CD14-positive monocyte (primary cell): ENCODE measurements at regions not wholly inside any gene's neighbourhood (a gene's known extent, or its start where the extent isn't known, plus 50 kb on each side); places are given as distances from the start of the nearest gene placed in this dataset.

Source experiments
- DNase-seq, 3 donors: peaks; one replicate each; pipeline ENCODE4 v3.0.0-alpha.2; 2011 to 2022
- H2AFZ ChIP-seq: 2 replicates; pipeline ENCODE4 v1.6.0; 2012; ENCODE audit warnings: mild to moderate bottlenecking, low read depth, low read length, inconsistent platforms; ENCODE audit not compliant: insufficient read depth, poor library complexity, severe bottlenecking
- H3K27ac ChIP-seq, 2 donors: 1 replicate in 1 of 2; 2 replicates in 1 of 2; pipeline ENCODE4 v1.5.1; 2012 to 2013; ENCODE audit warnings: low read length in 2 of 2, control low read depth in 1 of 2, inconsistent platforms in 1 of 2, low read depth in 1 of 2, mild to moderate bottlenecking in 1 of 2
- H3K27me3 ChIP-seq, 2 donors: one replicate each; pipeline versions ENCODE4 v1.6.0 to v1.6.1; 2011 to 2013; ENCODE audit warnings: low read length in 2 of 2; ENCODE audit not compliant: control insufficient read depth in 2 of 2, insufficient read depth in 2 of 2
- H3K36me3 ChIP-seq, 2 donors: replicated peaks in 1 of 2; 1 replicate in 1 of 2; 2 replicates in 1 of 2; pipeline versions ENCODE4 v1.5.1 to v1.6.1; 2012 to 2013; ENCODE audit warnings: low read length in 2 of 2, control low read depth in 1 of 2, inconsistent platforms in 1 of 2, mild to moderate bottlenecking in 1 of 2; ENCODE audit not compliant: insufficient read depth in 2 of 2, control insufficient read depth in 1 of 2
- H3K4me1 ChIP-seq, 2 donors: 1 replicate in 1 of 2; 2 replicates in 1 of 2; pipeline versions ENCODE4 v1.5.1 to v1.6.1; 2012 to 2013; ENCODE audit warnings: low read length in 2 of 2, control low read depth in 1 of 2, inconsistent platforms in 1 of 2, mild to moderate bottlenecking in 1 of 2, moderate library complexity in 1 of 2; ENCODE audit not compliant: insufficient read depth in 2 of 2, control insufficient read depth in 1 of 2
- H3K4me2 ChIP-seq: replicated peaks from 2 replicates; pipeline ENCODE3; 2012; ENCODE audit warnings: low read length, moderate library complexity, mild to moderate bottlenecking; ENCODE audit not compliant: poor library complexity, severe bottlenecking; ENCODE audit errors: extremely low read depth
- H3K4me3 ChIP-seq, 3 experiments: fragments of 200-600 bp in 1 of 3; sonication (generic) in 1 of 3; replicated peaks in 1 of 3; 1 replicate in 2 of 3; 2 replicates in 1 of 3; pipeline ENCODE4 v1.5.1; 2011 to 2013; ENCODE audit warnings: low read length in 3 of 3, mild to moderate bottlenecking in 3 of 3, control low read depth in 2 of 3, low read depth in 2 of 3, inconsistent platforms in 1 of 3, moderate library complexity in 1 of 3
- H3K79me2 ChIP-seq: 2 replicates; pipeline ENCODE4 v1.6.0; 2012; ENCODE audit warnings: mild to moderate bottlenecking, control low read depth, inconsistent platforms, low read length, moderate library complexity; ENCODE audit not compliant: insufficient read depth
- H3K9ac ChIP-seq: 2 replicates; pipeline ENCODE4 v1.6.0; 2017; ENCODE audit warnings: low read length, mild to moderate bottlenecking; ENCODE audit not compliant: insufficient read depth, poor library complexity, severe bottlenecking
- H3K9me3 ChIP-seq, 2 donors: replicated peaks in 1 of 2; 1 replicate in 1 of 2; 2 replicates in 1 of 2; pipeline versions ENCODE4 v1.5.1 to v1.6.1; 2012 to 2013; ENCODE audit warnings: low read length in 2 of 2, control low read depth in 1 of 2; ENCODE audit not compliant: control insufficient read depth in 1 of 2, insufficient read depth in 1 of 2
- H4K20me1 ChIP-seq: 2 replicates; pipeline ENCODE4 v1.6.0; 2012; ENCODE audit warnings: mild to moderate bottlenecking, low read length, control low read depth, moderate library complexity; ENCODE audit not compliant: insufficient read depth
- H3K27ac Mint-ChIP-seq, 7 donors: one replicate each; pipeline ENCODE4 v1.8.0; 2020; ENCODE audit warnings: mild to moderate bottlenecking in 7 of 7, mixed read lengths in 7 of 7, moderate library complexity in 6 of 7, inconsistent platforms in 2 of 7
- H3K27me3 Mint-ChIP-seq, 3 donors: one replicate each; pipeline ENCODE4 v1.8.0; 2021 to 2022; ENCODE audit warnings: low read depth in 3 of 3, mild to moderate bottlenecking in 3 of 3, mixed read lengths in 3 of 3, moderate library complexity in 3 of 3, inconsistent platforms in 1 of 3
- H3K36me3 Mint-ChIP-seq, 2 donors: one replicate each; pipeline ENCODE4 v1.8.0; 2020; ENCODE audit warnings: mixed read lengths in 2 of 2, inconsistent platforms in 1 of 2, mild to moderate bottlenecking in 1 of 2
- H3K4me1 Mint-ChIP-seq: one replicate; pipeline ENCODE4 v1.8.0; 2020; ENCODE audit warnings: mild to moderate bottlenecking, mixed read lengths
- H3K4me3 Mint-ChIP-seq, 2 donors: one replicate each; pipeline ENCODE4 v1.8.0; 2020; ENCODE audit warnings: mild to moderate bottlenecking in 2 of 2, mixed read lengths in 2 of 2, moderate library complexity in 1 of 2
- H3K9me3 Mint-ChIP-seq, 7 donors: one replicate each; pipeline ENCODE4 v1.8.0; 2020 to 2022; ENCODE audit warnings: mixed read lengths in 7 of 7, mild to moderate bottlenecking in 6 of 7, moderate library complexity in 6 of 7, inconsistent platforms in 2 of 7
- CTCF ChIP-seq: fragments of 200-600 bp; IDR thresholded peaks from one replicate; pipeline ENCODE4 v1.8.0; 2022; ENCODE audit warnings: antibody characterized with exemption, mild to moderate bottlenecking
- WGBS: methylation state at CpG from one replicate; pipeline ENCODE4 v1.1.5; 2013; ENCODE audit warnings: missing lambda C conversion rate; ENCODE audit not compliant: insufficient coverage; 5-methylcytosine and 5-hydroxymethylcytosine counted together
- intact Hi-C, 2 donors: fragments of 100-400 bp; cut with micrococcal nuclease; formaldehyde crosslinking; loops; one replicate each; pipeline versions ENCODE4 v1.15.0 to v1.15.1; 2023

GRCh38 chr14:71613168-71613567 is 319.1 kb upstream of the RGS6 start:
- Mint-ChIP-seq H3K27ac (no peak overlapping the region), H3K9me3 (no peaks in the 10 kb centered on the region), H3K27me3 (no peaks in the 10 kb centered on the region), H3K4me1 (peaks cover 6% of the 10 kb centered on the region), H3K36me3 (peaks cover 4 to 12% of the 10 kb centered on the region in 2 donors), H3K4me3 (no peak overlapping the region)
- no peak overlapping the region for H3K27ac ChIP-seq
- no peak overlapping the region for H3K4me3 ChIP-seq
- no peaks in the 10 kb centered on the region for H3K4me1 ChIP-seq
- H3K27me3 ChIP-seq = no peaks in the 10 kb centered on the region
- H3K36me3 ChIP-seq = peaks cover 0 to 5% of the 10 kb centered on the region in 2 donors
- no peak overlapping the region for H3K9ac ChIP-seq
- peak in 1 of 3 donors; percentile 12 for DNase-seq
- H4K20me1 ChIP-seq = peaks cover 77% of the 10 kb centered on the region
- TF ChIP-seq CTCF = no peak
- intact Hi-C loops = no loop called here
- H2AFZ ChIP-seq = no peak overlapping the region
- H3K79me2 ChIP-seq = no peaks in the 10 kb centered on the region
- WGBS = no CpG with 5 or more reads among the region's 1 CpG
- H3K9me3 ChIP-seq = no peaks in the 10 kb centered on the region
- no peak overlapping the region for H3K4me2 ChIP-seq

- H3K4me1 ChIP-seq = no peaks in the 10 kb centered on the region
- peaks cover 31 to 37% of the 10 kb centered on the region in 2 donors for H3K36me3 Mint-ChIP-seq
- DNase-seq = no peak
- 97% methylated on average over 2 of the region's 2 CpGs for WGBS
- H3K27ac ChIP-seq = no peak overlapping the region
- no peak for TF ChIP-seq CTCF
- H3K27ac Mint-ChIP-seq = peak overlapping the region in 1 of 7 donors; percentile 23
- H3K4me3 ChIP-seq = no peak overlapping the region
- no peaks in the 10 kb centered on the region for H3K27me3 ChIP-seq
- no peak overlapping the region for H2AFZ ChIP-seq
- peaks cover 18 to 33% of the 10 kb centered on the region in 2 donors for H3K36me3 ChIP-seq
- no peak overlapping the region for H3K4me2 ChIP-seq
- peaks cover 6% of the 10 kb centered on the region for H3K4me1 Mint-ChIP-seq
- no peaks in the 10 kb centered on the region for H3K27me3 Mint-ChIP-seq
- H3K9me3 Mint-ChIP-seq = peaks cover 0 to 2% (median 0%) of the 10 kb centered on the region in 7 donors
- intact Hi-C loops = no loop called here
- no peak overlapping the region for H3K9ac ChIP-seq
- no peaks in the 10 kb centered on the region for H3K79me2 ChIP-seq
- peaks cover 58% of the 10 kb centered on the region for H4K20me1 ChIP-seq
- no peaks in the 10 kb centered on the region for H3K9me3 ChIP-seq
- no peak overlapping the region for H3K4me3 Mint-ChIP-seq
Observed at GRCh38 chr14:71616013-71616412, 316.2 kb upstream of the RGS6 start.
